Activated CD4-positive, CD25-positive, alpha-beta regulatory T cell treated with anti-CD3 and anti-CD28 coated beads, Interleukin-2, amount 50 U/mL, for 72 hours (primary cell): ENCODE measurements at regions not wholly inside any gene's neighbourhood (a gene's known extent, or its start where the extent isn't known, plus 50 kb on each side); places are given as distances from the start of the nearest gene placed in this dataset.
"Not testable (repeated sequence)": the region's sequence is repeated elsewhere in the genome, so short reads cannot be mapped to it uniquely, and the experiment has no call there.

Experiments
- DNase-seq: peaks from one replicate; pipeline ENCODE4 v3.0.0; 2021

GRCh38 chr12:92059960-92060359 lies 85.7 kb downstream of the BTG1 start:
- DNase-seq, result no peak

GRCh38 chr12:92058664-92059063 lies 87.0 kb downstream of the BTG1 start:
- no peak for DNase-seq

GRCh38 chr12:92056756-92057155 lies 88.9 kb downstream of the BTG1 start:
- not testable (repeated sequence) for DNase-seq

- no peak for DNase-seq
These were observed 89.4 kb downstream of the BTG1 start for GRCh38 chr12:92056290-92056689.

- no peak for DNase-seq
These were observed 89.8 kb downstream of the BTG1 start for GRCh38 chr12:92055877-92056276.

GRCh38 chr12:92051441-92051840 lies 94.2 kb downstream of the BTG1 start:
- no peak for DNase-seq

- no peak for DNase-seq
These were observed 96.2 kb downstream of the BTG1 start for GRCh38 chr12:92049403-92049802.

GRCh38 chr12:92047393-92047826 lies 98.2 kb downstream of the BTG1 start:
- no peak for DNase-seq

GRCh38 chr12:92046557-92047392 lies 98.9 kb downstream of the BTG1 start:
- DNase-seq, result no peak

GRCh38 chr12:92045852-92046251 lies 99.8 kb downstream of the BTG1 start:
- DNase-seq, result no peak

GRCh38 chr12:92044435-92044834 lies 101.2 kb downstream of the BTG1 start:
- DNase-seq, result no peak

GRCh38 chr12:92042791-92043531 lies 102.7 kb downstream of the BTG1 start:
- DNase-seq, result no peak

- DNase-seq, result no peak
These were observed 103.9 kb downstream of the BTG1 start for GRCh38 chr12:92041742-92042141.

GRCh38 chr12:92039046-92039445 lies 106.6 kb downstream of the BTG1 start:
- no peak for DNase-seq

GRCh38 chr12:92038476-92038875 lies 107.2 kb downstream of the BTG1 start:
- DNase-seq, result no peak

- no peak for DNase-seq
These were observed 108.7 kb downstream of the BTG1 start for GRCh38 chr12:92036771-92037453.

GRCh38 chr12:92036061-92036620 lies 109.5 kb downstream of the BTG1 start:
- DNase-seq, result no peak

GRCh38 chr12:92035477-92035876 lies 110.2 kb downstream of the BTG1 start:
- DNase-seq, result no peak

- peak; percentile 39 for DNase-seq
These were observed 110.7 kb downstream of the BTG1 start for GRCh38 chr12:92034858-92035401.

- DNase-seq, result no peak
These were observed 111.6 kb downstream of the BTG1 start for GRCh38 chr12:92034083-92034482.

- no peak for DNase-seq
These were observed 112.7 kb downstream of the BTG1 start for GRCh38 chr12:92032965-92033364.

GRCh38 chr12:92032101-92032500 lies 113.5 kb downstream of the BTG1 start:
- no peak for DNase-seq

- no peak for DNase-seq
These were observed 115.0 kb downstream of the BTG1 start for GRCh38 chr12:92030618-92031017.
